GM21526 (cell line): ENCODE measurements at regions not wholly inside any gene's neighbourhood (a gene's known extent, or its start where the extent isn't known, plus 50 kb on each side); places are given as distances from the start of the nearest gene placed in this dataset.

ENCODE experiments used
- ATAC-seq: cut with Tn5 transposase; IDR thresholded peaks from one replicate; pipeline ENCODE4 v1.9.1; 2021; ENCODE audit warnings: moderate library complexity; ENCODE audit not compliant: unreplicated experiment, low FRiP score

DNA sequence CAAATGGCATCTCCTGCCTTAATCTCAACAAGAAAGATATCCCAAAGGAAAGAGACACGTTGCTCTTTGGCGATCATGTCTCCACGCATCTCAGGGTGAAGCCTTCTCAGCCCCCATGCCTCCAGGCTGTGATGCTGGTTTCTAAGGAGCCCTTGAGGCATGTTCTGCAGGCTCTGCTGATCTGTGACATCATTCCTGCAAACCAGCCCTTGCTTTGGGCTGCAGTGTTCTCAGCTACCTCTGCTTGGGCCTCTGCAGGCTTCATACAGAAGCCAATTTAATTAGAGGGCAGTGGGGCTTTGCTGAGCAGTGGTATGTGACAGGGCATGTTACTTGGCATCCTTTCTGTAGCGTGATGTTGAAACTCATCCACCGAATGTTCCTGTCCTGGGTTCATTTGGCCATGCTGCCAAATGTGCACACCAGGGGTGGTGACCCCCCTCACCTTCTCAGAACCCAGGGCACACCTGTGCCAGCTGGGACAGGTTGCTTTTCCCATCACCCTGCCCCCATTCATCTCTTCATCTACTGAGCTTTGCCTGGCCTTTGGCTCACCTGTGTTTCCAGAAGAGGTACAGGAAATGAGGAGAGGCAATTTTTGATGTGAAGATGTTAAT lies 230.9 kb downstream of the TEX29 start:
- ATAC-seq: no peak

DNA sequence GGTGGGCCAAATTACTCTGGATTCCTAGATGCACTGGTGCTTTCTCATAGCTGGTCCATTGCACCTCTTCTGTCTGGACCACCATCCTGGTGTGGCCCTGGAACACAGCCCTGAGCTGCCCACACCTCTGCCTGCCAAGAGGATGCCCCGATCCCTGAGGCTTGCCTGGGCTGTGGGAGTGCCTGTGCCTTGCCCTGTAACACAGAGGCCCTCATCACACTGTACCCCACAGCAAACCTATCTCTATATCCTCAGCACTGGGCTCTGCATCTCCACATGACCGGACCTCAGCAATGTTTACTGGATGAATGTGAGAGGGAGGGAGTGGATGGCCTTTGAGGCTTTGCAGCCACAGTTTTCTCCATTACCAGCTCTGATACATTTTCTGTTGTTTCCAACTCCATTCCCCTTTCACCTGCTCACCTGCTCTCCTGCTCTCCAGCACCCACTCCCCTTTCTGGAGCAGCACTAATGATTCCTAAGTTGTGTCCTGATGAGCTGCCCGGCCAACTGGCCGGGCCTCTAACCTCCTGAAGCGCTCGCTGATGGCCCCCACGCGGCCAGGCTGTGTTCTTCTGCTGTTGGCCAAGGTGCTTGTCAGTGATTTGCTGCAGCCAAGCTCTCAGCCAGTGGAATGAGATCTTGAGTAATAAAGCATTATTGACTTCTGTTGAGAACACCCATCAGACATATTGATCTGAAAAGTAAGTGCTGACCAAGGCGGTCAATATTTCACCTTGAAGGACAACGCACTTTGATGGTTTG lies 232.6 kb downstream of the TEX29 start:
- ATAC-seq: no peak

DNA sequence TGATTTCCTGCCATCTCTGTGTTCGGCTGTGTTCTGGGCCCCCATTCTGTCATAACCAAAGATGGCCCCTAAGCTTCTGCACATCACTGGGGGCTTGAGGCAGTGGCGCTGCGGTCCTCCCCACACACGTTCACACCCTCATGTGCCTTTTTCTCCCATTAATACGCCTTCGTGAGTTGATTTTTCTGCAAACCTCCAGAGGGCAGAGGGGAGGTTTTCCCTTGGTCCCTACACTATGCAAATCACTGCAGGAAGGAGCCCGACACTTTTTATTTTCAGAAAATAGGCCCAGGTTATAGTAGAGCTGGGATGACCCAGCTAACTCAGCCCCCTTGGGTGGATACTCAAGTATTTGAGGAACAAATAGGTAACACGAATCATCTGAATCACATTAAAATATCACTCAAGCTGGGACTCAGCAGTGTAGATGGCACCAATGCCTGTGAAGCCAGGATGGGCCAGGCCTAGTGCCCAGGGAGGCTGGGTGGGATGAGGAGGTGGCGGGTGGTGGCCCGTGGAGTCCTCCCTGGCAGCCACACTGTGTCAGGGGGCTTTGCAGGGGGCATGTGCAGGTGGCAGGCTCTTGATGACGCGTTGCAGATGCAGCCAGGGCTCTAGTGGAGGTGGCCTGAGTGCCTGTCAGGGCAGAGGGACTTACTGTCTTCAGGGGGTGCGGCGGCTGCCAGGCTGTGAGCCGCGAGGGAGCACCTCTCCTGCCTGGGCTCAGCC lies 234.3 kb downstream of the TEX29 start:
- ATAC-seq: no peak

DNA sequence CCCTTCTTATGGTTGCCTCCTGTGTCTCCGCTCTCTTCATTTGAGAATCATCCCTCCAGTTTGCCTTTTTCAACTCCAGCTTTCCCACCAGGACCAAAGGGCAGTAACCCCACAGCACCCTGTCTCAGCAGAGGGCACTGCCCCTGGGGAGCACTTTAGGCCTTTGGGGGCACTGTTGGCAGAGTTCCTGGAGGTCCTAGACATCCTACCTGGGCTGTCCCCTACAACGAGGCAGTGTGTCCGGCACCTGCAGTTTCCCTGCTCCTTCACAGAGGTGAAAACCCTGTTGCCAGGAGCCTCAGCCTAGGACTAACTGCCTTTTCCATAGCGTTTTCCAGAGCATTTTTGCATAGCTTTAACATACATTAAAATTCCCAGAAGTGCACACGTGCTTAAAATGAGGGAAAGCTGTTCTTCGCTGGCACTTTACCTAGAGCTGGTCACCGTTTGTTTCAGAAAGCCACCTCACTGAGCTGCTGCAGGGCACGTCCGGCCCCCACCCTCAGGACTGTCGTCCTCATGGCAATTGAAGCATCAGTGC lies 234.9 kb downstream of the TEX29 start:
- ATAC-seq: no peak

DNA sequence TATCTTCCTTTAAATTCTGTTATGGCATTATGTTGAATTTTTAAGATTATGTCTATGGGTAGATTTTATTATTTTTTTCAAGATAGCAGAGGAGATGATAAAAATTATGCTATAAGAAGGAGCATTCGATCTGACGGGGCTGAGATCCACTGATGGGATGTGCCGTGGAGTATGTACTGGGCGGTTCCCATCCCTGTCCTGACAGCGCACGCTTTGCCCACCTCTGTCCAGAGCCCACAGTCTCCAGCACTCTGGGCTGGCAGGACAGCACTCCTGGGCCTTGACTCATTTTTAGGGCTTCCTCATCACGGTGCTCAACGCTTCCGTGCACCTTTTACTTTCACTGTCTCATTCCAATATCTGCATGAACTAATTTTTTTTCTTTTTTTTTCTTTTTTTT lies 235.5 kb downstream of the TEX29 start:
- no peak for ATAC-seq

DNA sequence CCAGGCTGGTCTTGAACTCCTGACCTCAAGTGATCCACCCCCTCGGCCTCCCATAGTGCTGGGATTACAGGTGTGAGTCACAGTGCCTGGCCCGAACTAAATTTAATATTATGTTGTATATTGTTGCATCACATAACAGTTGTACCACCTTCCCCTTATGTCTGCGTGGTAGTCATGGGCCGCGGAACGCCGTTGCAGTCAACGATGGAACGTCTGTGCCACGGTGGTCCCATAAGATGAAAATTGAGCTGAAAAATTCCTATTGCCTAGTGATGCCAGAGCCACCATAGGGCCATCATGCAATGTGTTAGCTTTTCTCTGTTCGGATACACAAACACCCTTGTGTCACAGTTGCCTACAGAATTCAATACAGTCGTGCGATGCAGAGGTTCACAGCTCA lies 236.1 kb downstream of the TEX29 start:
- no peak for ATAC-seq

DNA sequence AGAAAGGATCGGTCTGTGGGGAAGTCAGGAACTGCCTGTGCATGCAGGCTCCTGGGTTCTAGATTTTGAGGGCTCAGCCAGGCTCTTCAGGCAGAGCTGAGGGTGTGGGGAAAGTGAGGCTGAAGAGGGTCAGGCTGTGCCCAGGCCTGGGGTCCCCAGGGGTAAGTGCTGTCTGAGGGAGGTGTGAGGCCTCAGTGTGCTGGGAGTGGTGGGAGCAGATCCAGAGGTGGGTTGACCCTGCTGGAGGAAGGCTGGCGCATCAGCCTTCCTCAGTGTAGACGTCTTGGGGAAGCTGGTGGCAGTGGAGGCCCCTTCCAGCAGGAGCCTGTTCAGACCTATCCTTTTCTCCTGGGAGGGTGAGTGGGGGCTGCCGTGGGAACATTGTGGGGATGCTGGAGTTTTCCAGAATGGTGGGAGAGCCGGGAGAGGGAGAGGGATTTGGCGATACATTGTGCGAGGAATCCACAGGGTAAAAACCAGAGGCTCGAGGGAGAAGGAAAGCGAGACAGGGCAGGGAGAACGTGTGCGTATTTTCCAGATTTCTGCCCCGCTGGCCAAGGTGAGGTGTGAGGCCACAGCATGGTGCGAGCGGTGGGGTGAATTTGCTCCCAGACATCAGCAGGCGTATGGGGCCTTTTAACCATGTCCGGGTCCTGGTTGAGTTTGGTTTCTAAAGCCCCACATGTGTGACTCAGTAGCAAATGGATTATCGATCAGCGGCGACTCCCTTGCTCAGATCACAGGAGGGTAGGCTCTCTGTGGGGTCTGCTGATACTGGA lies 237.7 kb downstream of the TEX29 start:
- ATAC-seq: no peak

DNA sequence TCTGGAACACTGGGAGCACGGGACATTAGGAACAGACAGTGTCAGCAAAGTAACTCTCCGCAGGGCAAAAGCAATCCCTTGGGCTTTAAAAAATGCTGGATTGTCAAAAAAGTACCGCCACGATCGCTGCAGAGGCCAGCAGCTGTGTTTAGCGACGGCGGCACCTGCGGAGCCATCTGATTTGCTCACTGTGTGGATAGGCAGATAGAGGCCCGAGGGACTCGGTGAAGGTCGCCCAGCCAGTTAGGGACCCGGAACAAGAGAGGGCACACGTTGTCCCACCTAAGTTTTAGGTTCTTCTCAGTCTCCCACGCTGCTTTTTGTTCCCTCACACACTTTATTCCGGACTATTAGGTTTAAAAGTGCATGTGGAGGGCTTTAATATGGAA lies 238.3 kb downstream of the TEX29 start:
- ATAC-seq: no peak

DNA sequence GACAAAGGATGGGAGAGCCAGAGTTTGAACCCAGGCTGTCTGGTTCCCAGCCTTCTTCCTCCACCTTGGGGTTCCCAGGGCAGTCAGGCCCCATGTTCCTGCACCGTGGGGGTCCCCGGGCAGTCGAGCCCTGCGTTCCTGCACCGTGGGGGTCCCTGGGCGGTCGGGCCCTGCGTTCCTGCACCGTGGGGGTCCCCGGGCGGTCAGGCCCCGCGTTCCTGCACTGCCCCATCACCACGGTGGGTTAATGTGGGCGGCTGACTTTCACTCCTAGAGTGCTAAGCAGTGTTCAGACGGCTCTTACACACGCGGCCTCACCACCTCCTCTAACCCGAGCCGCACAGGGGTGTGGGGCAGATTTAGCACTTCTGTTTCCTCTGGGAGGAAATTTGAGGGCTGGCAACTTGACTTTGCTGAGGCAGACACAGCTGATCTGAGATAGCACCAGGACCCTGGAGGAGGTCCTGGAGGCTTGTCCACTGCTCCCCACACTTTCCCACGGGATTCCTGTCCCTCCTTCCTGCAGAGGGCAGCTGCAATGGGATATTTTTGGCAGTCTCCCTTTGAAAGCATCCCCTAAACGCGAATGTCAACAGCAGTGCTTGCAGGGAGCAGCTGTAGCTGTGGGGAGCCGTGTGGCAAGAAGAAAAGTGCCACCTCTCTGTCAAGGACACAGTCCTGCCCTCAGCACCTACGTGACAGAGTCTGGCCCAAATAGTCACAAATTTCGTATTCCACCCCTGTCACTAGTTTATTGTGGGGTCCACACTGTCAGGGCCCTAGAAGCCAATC lies 239.4 kb downstream of the TEX29 start:
- no peak for ATAC-seq

DNA sequence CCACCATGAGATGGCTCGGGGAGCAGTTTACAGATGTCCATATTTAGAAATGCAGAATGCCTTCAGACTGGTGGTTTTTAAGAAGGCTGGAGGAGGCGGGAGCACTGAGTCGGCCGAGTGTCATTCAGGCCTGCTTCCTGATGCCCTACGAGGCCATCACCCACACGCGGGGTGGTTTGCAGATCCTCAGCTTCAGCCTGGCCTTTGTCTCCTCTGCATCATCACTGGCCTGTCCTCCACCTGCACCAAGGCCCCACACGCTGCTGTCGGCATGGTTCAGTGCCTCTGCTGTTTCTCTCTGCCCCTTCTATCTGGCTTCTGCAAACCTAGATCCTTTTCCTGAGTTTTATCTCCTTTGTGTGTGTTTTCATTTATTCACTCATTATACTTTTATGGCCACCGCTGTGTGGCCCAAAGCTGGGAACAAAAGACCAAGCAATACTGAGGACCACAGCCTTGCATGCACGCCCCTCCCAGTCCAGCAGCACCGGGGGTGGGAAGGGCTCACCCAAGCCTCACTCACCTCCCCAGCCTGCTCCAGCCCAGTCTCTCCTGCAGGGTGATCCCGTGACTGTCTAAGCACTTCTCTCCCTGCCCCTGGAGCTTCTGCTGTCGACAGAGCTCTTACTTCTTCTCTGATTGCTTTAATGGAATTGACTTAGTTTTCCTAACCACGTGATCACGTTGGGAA lies 240.8 kb downstream of the TEX29 start:
- no peak for ATAC-seq

DNA sequence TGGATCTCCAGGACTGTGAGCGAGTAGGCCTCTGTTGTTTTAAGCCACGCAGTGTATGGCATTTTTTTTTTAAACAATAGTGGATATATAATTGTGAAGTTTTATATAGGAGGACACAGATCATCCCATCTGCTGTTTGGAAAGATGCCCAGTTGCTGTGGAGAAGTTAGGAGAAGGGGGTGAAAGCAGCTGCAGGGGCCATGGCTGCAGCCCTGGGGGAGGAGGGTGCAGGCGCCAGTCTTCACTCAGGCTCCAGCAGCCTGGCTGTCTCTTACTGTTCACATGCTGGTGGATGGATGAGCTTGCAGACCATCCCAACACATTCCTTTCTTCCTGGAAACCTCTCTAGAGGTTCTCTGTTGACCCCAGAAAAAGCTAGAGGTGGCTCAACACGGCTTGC lies 242.3 kb downstream of the TEX29 start:
- no peak for ATAC-seq

DNA sequence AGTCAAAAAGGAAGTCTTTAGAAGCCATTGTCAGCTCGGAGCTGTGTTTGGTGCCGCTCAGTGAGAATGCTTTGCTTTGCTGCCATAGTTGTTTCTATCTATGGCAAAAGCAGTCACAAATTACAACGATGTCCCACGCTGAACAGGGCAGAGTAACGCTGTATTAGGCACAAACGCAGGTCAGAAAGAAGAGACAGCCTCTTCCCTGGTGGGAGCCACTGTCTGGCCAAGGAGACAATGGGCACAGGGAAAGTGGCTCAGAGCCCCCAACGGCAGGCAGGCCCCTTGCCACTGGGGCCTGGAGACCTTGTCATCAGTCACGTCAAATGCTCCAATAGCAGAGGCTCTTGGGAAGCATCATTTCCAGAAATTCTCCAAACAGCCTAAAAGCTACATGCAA lies 244.2 kb downstream of the TEX29 start:
- no peak for ATAC-seq

DNA sequence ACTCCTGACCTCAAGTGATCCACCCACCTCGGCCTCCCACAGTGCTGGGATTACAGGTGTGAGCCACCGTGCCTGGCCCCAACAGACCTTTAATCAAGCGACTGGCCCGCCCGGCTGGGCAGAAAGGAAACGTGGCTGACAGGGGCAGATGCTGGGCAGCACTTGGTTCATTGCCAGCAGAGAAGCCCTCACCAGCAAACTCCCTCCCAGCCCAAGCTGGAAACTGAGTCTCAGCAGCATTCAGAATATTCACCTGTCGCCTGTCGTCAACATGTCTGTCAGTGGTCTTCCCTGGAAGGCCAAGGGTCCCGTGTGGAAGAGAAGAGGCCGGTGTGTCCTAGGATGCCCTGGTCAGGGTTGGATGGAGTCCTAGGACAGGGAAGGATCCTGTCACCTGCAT lies 245.0 kb downstream of the TEX29 start:
- no peak for ATAC-seq

DNA sequence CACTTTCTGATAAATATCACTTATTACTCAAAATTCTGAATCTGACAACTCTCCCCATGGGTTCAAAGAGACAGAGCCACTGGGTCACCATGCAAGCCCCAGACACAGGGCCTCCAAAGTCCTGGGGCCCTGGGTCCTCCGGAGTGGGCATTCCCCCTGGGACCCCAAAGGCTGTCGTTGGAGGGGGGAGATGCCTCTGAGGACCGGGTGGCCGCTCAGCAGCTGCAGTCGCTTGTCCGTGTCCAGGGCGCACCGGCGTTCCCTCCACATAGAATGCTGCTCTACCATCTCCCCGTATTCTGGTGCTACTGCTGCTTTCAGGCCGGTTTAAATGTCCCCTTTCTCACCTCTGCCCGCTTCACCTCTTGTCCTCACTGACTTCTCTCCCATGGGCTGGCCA lies 246.1 kb downstream of the TEX29 start:
- no peak for ATAC-seq

DNA sequence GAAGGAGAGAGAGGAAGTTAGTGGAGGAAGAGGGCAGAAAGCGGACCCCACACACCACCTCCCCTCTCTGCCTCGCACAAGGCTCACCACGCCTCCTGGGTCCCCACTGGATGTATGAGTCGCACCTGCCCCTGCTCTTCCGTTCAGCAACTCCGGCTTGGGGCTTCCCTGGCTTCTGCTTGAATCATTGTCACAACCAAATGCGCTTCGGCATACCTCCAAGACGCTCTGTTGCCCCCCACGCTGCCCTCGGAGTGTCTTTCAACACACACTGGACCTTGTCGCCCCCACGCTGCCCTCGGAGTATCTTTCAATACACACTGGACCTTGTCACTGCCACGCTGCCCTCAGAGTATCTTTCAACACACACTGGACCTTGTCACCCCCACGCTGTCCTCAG lies 247.2 kb downstream of the TEX29 start:
- no peak for ATAC-seq

DNA sequence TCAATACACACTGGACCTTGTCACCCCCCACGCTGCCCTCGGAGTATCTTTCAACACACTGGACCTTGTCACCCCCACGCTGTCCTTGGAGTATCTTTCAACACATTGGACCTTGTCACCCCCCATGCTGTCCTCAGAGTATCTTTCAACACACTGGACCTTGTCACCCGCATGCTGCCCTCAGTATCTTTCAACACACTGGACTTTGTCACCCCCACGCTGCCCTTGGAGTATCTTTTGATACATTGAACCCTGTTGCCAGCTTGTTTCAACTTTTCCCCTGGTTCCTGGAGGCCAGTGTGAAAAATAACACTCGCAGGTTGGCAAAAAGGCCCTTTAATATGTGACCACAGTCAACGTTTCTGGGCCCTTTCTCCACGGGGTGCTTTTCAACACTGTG lies 247.8 kb downstream of the TEX29 start:
- no peak for ATAC-seq

DNA sequence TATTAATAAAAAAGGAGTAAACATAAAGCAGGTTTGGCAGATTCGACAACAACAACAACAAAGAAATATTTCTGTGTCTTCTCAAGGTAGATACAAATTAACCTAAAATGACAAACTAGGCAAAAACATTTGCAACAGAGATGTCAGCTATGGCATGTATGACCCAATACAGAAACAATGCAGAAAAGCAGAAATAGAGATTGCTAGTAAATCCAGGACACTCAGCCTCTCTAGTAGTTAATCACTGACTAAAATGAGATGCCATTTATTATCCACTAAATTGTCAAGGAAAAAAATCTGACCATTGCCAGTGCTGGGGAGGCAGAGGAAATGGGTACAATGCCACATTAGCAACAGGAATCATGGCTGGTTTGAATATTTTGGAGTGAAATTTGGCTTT lies 250.5 kb downstream of the TEX29 start:
- ATAC-seq: no peak

DNA sequence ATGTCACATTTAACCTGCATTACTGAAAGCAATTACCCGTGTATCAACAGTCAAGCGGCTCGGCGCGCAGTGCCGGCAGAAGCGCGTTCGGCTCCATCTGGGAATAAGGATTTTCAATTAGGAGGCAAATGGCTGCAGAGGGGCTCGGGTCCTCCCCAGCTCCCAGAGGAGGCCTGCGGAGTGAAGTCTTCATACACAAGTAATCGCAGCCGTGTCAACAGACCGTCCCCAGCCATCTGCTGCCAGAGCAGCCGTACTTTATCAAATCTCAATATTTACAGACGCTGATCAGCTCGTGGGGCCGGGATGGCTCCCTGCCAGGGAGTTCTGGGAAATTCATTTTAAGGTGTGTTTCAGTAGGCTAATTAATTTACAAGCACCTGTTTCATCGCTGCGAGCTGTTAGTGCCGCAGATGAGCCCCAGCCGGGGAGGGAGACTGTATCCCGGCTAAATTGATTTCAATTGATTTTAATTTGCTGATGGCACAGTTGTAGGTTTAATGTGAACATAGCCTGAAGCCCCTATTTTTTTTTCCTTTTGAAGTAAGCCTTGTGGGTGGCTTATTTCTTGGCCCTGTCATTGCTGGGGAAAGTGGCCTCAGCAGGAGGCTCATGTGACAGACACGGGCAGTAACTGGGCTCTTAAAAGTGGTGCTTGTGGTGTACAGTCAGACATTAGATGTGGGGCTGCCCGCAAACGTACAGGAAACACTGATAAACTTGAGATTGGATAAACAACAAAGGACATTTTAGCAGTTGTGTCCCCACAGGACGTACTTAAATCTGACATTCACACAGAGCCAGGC lies 252.7 kb downstream of the TEX29 start:
- ATAC-seq: no peak

DNA sequence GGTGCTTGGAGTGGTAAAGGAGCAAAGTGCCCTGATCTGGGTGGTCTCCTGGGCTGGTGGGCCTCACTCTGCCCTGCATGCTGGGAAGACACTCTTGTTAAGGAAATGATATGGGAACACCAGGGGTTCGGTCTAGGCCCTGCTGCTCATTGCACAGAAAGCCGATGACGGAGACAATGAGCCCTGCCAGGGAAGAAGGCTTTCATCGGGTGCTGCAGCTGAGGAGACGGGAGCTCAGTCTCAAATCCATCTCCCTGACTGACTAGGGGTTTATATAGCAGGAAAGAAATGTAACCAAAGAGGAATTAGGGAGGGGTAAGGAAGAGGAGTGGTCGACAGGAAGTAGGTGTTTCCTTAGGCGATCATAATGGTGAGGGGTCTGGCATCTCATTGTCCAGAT lies 253.4 kb downstream of the TEX29 start:
- no peak for ATAC-seq
